Mammary epithelial cell (primary cell): ENCODE measurements at regions not wholly inside any gene's neighbourhood (a gene's known extent, or its start where the extent isn't known, plus 50 kb on each side); places are given as distances from the start of the nearest gene placed in this dataset.

Experiments
- CTCF ChIP-seq, 2 donors: IDR thresholded peaks in 1 of 2; conservative IDR thresholded peaks in 1 of 2; 2 replicates each; pipeline ENCODE4 v1.5.1; 2011 to 2012; ENCODE audit warnings: inconsistent platforms in 2 of 2, low read length in 2 of 2, mild to moderate bottlenecking in 2 of 2, control low read depth in 1 of 2, low read depth in 1 of 2; ENCODE audit not compliant: insufficient read depth in 1 of 2; ENCODE audit errors: extremely low read depth in 1 of 2
- EZH2 ChIP-seq: IDR thresholded peaks from 2 replicates; pipeline ENCODE4 v1.6.1; 2012; ENCODE audit warnings: low read length, inconsistent platforms, borderline replicate concordance

- TF ChIP-seq CTCF (conservative IDR thresholded peaks at IDR 0.05 in 1 of 2, IDR thresholded peaks at IDR 0.05 in 1 of 2; ENCODE audit: extremely low read depth in 1 of 2, insufficient read depth in 1 of 2, low read depth in 1 of 2, low read length in 2 of 2) (no peak), EZH2 (no peak)
These were observed 392.3 kb upstream of the ADGRL2 start for GRCh38 chr1:81408419-81408818.
